Iris pigment epithelial cell (primary cell): ENCODE measurements at regions not wholly inside any gene's neighbourhood (a gene's known extent, or its start where the extent isn't known, plus 50 kb on each side); places are given as distances from the start of the nearest gene placed in this dataset.
"Not testable (repeated sequence)": the region's sequence is repeated elsewhere in the genome, so short reads cannot be mapped to it uniquely, and the experiment has no call there.

Experiments
- DNase-seq: peaks from one replicate; pipeline ENCODE4 v3.0.0-alpha.2; 2011; ENCODE audit warnings: low read depth

GRCh38 chr19:30682146-30682998 is 310.2 kb downstream of the ZNF536 start:
- no peak for DNase-seq

- no peak for DNase-seq
These were observed 309.2 kb downstream of the ZNF536 start for GRCh38 chr19:30681162-30682100.

- not testable (repeated sequence) for DNase-seq
These were observed 308.2 kb downstream of the ZNF536 start for GRCh38 chr19:30680399-30680798.

DNA sequence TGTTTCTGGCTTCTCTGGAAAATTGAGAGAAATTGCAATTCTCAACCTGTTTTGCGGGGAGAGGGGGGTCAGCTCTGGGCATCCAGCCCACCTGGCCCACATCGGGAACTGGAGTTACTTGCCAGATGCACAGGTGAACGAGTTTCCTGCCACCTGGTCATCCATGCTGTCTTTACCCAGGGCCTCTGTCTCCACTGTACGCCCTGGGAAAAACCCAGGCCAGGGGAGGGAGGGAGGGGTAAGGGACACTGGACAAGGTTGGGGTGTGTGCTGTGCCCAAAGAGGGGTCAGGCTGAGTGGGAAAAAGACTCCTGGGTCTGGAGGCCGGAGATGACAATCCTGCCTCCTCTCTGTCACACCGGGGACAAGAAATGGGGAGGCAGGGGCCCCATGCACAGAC is 307.6 kb downstream of the ZNF536 start:
- DNase-seq: no peak

- no peak for DNase-seq
These were observed 307.0 kb downstream of the ZNF536 start for GRCh38 chr19:30679153-30679702.

DNA sequence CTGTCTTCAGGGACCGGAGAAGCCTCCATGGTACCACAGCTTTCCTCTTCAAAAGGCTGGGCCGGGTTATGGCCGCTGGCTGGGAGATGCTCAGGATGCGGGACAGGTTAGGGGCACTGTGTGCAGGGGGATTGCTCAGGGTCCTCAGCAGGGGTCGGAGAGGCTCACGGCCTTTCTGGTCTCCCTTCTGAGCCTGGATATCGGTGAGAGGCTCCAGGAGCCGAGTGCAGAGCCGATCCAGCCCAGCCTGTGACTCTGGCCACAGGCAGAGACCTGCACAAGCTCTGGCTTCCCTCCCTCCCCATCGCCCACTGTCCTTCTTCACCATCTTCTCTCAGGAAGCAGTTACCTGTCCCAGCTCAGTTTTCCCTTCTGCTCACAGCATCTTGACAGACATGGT is 306.0 kb downstream of the ZNF536 start:
- no peak for DNase-seq

GRCh38 chr19:30677702-30678101 is 305.5 kb downstream of the ZNF536 start:
- DNase-seq: no peak

GRCh38 chr19:30676990-30677679 is 305.0 kb downstream of the ZNF536 start:
- DNase-seq: no peak

DNA sequence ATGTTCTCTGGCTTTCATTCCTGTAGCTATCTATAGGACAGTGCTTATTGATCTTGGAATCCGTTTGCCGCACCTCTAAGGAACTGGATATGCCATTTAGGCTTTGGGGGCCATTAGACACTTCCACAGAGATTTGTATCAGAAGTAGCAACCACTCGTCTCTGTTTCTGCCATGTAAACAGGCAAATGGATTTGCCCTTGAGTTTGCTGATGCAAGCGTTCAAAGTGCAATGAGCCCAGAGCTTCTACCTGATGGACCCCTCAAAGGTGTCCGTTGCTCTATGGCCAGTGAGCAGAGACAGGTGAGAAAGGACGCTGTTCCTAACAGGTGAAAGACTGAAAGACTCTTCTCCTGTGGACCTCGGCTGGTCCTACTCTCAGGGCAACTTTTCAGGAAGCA is 302.9 kb downstream of the ZNF536 start:
- DNase-seq: no peak

DNA sequence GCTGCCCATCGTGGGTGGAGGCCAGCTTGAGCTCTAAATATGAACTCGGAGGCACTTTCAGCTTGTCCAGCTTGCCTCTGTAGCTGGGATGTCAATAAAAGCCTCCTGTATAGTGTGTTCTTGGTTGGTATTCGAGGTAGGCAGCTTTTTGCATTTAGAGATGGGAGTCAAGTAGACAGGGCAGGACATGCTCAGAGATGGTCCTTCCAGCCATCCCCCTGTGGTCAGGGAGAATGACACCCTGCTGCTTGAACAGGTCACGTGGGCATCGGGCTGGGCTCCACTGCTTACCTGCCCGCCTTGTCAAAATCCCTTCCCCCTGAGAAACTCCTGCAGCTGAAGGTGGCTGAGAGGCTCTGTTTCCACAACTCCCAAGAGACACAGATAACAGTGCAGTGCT is 302.5 kb downstream of the ZNF536 start:
- no peak for DNase-seq

DNA sequence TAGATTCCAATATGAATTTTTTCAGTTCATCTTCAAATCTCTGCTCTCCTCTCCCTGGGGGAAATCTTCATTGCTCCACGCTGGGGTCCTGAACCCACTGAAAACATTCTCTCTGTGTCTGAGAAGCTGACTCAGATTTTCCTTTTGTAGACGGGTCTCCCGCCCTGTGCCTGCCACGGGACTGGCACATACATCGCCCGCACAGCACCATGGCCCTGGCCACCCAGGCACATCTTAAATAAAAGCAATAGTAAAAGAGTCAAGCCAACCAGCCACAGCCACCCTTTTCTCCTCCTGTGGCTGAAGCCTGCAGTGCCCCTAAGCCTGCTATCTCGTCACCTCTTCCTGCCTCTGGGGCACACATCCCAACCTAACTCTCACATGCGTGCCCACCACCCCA is 301.2 kb downstream of the ZNF536 start:
- no peak for DNase-seq

- no peak for DNase-seq
These were observed 300.7 kb downstream of the ZNF536 start for GRCh38 chr19:30672926-30673325.

- DNase-seq: no peak
These were observed 299.5 kb downstream of the ZNF536 start for GRCh38 chr19:30671622-30672051.

DNA sequence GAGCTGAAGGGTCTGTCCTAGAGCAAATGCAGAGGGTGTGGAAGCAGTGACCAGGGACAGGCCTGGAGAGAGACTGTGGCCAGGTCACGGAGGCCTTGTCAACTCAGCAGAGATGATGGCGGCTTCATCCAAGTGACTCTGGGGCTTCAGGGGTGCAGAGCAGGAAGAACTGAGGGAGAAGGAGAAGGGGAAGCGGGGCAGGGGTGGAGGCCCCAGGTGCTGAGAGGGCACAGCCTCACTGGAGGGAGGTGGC is 299.1 kb downstream of the ZNF536 start:
- no peak for DNase-seq

DNA sequence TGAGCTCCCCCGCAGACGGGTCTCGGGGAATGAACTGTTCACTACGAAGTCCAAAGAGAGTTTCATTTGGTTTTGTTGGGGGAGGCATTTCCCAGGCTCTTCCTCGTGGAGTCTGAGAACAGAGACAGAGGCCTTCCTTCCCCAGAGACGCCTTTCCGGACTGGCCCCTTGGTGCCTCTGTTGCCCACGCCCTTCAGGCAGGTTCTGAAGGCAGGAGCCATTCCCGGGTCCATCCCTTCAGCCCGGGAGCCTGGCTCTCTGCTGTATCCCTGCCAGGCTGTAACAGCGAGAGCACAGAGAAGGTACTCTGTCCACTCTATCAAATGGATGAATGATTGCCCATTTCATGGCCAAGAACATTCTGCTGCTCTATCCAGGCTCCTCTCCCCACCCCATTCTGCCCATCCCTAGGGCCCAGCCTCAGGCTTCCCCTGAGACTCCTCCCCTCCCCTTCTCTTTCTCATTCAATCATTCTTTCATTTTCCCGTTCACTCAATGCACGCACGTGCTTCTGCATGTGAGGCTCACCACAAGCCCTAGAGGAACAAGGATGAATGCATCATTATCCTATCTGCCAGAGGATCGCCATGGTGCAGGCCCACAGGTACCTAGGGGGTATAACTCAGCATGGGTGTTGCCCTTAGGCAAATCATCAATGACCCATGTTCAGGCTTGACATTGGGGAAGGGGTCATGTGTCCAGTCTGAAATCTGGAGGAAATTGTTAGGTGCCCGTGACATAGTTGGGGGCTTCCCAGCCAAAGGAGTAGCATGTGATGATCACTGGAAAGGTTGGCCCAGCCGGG is 298.6 kb downstream of the ZNF536 start:
- no peak for DNase-seq

DNA sequence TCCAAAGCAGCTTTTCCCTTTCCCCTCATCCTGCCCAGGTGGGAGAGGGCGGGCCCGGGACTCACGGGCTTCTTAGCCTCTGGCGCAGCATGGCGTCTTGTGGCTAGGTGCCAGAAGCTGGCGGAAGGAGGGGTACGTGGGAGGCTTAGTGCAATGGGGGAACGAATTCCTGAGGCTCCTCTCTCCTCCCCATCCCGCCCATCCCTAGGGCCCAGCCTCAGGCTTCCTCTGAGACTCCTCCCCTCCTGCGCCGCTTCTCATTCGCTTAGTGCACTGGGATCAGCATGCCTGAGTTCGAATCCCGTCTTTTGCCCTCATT is 297.8 kb downstream of the ZNF536 start:
- DNase-seq: no peak

DNA sequence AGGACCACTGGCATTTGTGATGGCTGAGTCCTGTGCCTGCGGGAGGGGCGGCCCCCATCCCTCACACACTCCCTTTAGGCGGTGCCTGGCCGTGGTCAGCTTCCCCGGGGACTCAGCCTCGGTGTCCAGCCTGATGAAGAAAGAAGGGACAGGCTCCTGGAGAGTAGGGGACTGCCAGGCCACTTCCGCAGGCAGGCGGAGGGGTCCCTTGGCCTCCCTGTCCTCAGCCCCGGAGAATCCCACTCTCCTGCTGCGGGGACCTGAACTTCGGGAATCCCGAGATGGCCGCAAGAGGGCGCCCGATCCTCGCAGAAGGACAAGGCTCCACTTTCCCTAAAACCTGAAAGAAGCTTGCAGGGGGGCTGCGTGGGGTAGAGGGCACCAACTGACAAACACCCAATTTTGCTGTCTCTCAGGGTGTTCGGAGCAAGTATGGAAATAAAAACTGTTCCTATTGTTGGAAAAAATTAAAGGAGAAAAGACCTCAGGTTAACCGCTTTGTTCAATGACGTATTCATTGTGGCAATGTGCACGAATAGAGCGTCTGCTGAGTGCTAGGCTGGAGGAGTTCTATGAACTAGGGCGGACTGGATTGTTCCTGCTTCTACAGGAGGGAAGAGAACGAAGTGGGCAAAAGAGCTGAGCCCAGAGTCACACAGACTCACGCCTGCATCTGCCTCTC is 297.3 kb downstream of the ZNF536 start:
- DNase-seq: peak; percentile 29

DNA sequence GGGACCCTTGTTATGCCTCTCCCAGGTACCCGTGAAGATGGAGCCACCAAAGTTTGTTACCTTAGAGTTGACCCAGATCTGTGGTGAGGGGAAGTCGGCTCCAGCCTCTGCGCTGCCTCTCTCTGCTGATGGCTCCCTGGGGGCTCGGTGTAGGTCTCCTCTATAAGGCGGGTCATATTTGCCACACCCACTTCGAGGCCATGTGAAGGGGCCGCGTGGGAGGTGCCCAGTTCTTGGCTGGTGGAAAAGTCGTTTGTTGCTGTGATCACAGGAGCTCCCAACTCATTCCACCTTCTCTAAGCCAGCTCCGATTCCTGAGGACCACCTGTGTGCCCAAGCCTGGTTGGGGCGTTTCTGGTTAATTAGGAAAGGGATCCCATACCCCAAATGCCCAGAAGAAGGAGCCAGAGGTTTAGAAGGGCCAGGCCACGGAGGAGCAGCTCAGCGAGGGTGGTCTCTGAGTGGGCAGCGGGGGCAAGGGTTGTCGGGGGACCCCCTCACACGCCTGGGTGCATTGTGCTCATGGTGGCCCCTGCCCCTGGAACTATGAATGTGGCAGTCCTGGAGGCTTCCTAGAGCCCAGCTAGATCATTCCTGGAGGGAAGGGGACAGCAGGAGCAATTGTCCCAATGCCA is 296.5 kb downstream of the ZNF536 start:
- DNase-seq: no peak

GRCh38 chr19:30667746-30668145 is 295.6 kb downstream of the ZNF536 start:
- DNase-seq: no peak

DNA sequence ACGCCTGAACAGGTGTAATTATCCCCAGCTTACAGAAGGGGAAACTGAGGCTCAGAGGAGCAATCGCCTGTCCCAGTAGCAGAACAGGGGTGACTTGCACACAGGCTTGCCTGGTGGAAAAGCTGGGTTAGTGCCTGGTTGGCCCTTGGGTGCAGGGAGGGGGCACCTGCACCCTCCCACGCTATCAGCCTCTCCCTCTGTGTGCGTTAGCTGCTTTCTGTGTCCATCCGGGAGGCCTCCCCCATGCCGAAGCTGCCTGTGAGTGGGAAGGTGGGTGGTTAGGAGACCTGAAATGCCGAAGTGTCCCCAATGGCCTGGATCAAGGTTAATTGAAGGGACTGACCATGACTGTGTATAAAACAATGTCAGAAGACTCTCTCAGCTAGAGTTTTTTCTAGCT is 295.0 kb downstream of the ZNF536 start:
- no peak for DNase-seq
